Lower lobe of right lung (tissue), 2 donors: ENCODE measurements at regions not wholly inside any gene's neighbourhood (a gene's known extent, or its start where the extent isn't known, plus 50 kb on each side); places are given as distances from the start of the nearest gene placed in this dataset.

Source experiments
- ATAC-seq, 2 donors: fragments of 200-7000 bp; cut with Tn5 transposase; one replicate each; pipeline ENCODE4 v1.9.1; 2020 to 2022; ENCODE audit warnings: mild to moderate bottlenecking in 2 of 2, moderate library complexity in 2 of 2
- DNase-seq: peaks from one replicate; pipeline ENCODE4 v3.0.0-alpha.2; 2020
- H3K27ac ChIP-seq: fragments of 200-600 bp; one replicate; pipeline ENCODE4 v1.8.0; 2022
- H3K27me3 ChIP-seq: fragments of 200-600 bp; one replicate; pipeline ENCODE4 v1.8.0; 2022; ENCODE audit warnings: low read depth
- H3K36me3 ChIP-seq: fragments of 200-600 bp; one replicate; pipeline ENCODE4 v1.8.0; 2022; ENCODE audit warnings: mild to moderate bottlenecking
- H3K4me1 ChIP-seq: fragments of 200-600 bp; one replicate; pipeline ENCODE4 v1.8.0; 2022
- H3K4me3 ChIP-seq: fragments of 200-600 bp; one replicate; pipeline ENCODE4 v1.8.0; 2022; ENCODE audit warnings: mild to moderate bottlenecking
- H3K9me3 ChIP-seq: fragments of 200-600 bp; one replicate; pipeline ENCODE4 v1.8.0; 2022
- CTCF ChIP-seq: fragments of 200-600 bp; IDR thresholded peaks from one replicate; pipeline ENCODE4 v1.8.0; 2022; ENCODE audit warnings: antibody characterized with exemption, mild to moderate bottlenecking
- intact Hi-C: fragments of 100-400 bp; cut with DNase I; formaldehyde crosslinking; loops from one replicate; pipeline ENCODE4 v1.11.0; 2022
- donor health status: DM: no; HTN: yes; CAD: no; lungs with severe emphysema.

GRCh38 chr14:104469591-104469990 lies 110.0 kb upstream of the C14orf180 start:
- ATAC-seq = no peak
- peaks cover 16% of the 10 kb centered on the region for H3K27me3 ChIP-seq
- intact Hi-C loops = no loop called here

DNA sequence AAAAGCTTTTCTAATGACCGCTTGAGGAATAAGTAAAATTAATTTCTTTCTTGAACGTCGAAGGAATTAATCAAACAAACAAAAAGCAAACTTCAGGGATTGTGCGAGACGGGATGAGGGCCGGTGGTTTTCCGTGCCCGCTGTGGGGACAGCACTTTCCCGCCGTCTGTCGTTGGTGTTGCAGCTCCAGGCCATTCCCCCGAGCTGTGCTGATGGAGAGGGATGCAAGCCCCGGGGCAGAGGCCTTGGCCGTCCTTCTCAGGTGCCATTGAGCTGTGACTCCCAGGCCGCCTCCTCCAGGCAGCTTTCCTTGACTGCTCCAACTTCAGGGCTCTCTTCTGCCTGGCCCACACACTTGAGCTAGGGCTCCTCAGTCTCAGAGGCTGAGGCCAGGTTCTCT lies 109.0 kb upstream of the C14orf180 start:
- no peak for ATAC-seq
- intact Hi-C loops = no loop called here
- peak; percentile 28 for DNase-seq
- Histone ChIP-seq H3K27me3 (peaks cover 15% of the 10 kb centered on the region), H3K36me3 (no peaks in the 10 kb centered on the region), H3K4me1 (no peaks in the 10 kb centered on the region), H3K27ac (no peak overlapping the region), H3K4me3 (no peak overlapping the region), H3K9me3 (no peaks in the 10 kb centered on the region)
- no peak for TF ChIP-seq CTCF

More at GRCh38 chr14:104469591-104469990, 110.0 kb upstream of the C14orf180 start:
- no peaks in the 10 kb centered on the region for H3K9me3 ChIP-seq
- H3K27ac ChIP-seq = no peak overlapping the region
- no peak for TF ChIP-seq CTCF
- H3K4me3 ChIP-seq = no peak overlapping the region
- H3K36me3 ChIP-seq = no peaks in the 10 kb centered on the region
- no peaks in the 10 kb centered on the region for H3K4me1 ChIP-seq
- no peak for DNase-seq

GRCh38 chr14:104471114-104471513 lies 108.5 kb upstream of the C14orf180 start:
- Histone ChIP-seq H3K36me3 (no peaks in the 10 kb centered on the region), H3K4me1 (no peaks in the 10 kb centered on the region), H3K27ac (no peak overlapping the region), H3K27me3 (peaks cover 17% of the 10 kb centered on the region), H3K9me3 (no peaks in the 10 kb centered on the region), H3K4me3 (no peak overlapping the region)
- TF ChIP-seq CTCF = no peak
- intact Hi-C loops = no loop called here
- ATAC-seq (no peak), DNase-seq (no peak)

DNA sequence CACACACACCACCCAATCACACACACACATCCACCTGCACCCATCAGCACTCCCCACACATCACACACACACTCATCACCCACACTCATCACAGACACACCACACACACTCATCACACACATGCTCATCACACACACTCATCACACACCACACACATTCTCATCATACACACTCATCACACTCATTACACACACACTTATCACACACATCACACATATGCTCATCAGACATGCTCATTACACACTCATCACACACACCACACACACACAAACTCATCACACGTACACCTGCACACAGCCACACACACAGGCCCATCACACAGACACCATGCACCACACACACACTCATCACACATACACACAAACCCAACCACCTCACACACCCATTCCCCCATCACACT lies 107.5 kb upstream of the C14orf180 start:
- Histone ChIP-seq H3K9me3 (no peaks in the 10 kb centered on the region), H3K27me3 (peaks cover 17% of the 10 kb centered on the region), H3K4me3 (no peak overlapping the region), H3K36me3 (no peaks in the 10 kb centered on the region), H3K27ac (no peak overlapping the region), H3K4me1 (no peaks in the 10 kb centered on the region)
- no peak for ATAC-seq
- DNase-seq = no peak
- no peak for TF ChIP-seq CTCF
- intact Hi-C loops = no loop called here

DNA sequence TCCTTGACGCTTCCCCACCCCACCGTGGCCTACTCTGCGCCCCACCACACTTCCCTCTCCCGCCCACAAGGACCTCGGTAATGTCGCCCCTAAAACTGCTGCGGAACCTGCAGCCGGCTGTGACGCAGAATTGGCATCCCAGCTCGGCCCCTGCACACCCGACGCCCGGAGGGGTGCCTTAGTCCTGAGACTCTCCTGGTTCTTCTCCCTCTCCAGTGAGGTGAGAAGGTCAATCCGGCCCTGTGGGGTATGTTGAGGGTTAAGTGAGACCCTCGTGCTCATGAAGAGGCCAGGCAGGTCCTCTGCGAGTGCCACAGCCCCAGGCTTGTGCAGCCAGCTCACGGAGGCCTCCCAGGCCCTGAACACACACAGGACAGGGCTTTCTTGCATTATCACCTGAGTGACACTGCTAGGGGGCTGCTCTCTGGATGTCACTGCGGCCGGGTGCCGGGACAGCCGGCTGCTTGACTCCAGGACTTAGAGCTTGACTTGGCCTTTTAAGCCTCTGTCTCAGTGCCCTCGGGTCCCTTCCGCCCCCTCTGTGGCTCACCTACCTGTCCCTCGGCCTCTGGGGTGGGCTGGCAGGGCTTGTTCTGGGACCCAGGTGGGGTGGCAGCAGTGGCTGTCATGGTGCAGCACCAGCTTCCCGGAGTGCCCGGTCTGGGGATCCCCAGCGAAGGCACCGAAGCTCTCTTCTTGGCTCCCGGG lies 106.9 kb upstream of the C14orf180 start:
- Histone ChIP-seq H3K27me3 (peaks cover 17% of the 10 kb centered on the region), H3K4me3 (no peak overlapping the region), H3K4me1 (no peaks in the 10 kb centered on the region), H3K36me3 (no peaks in the 10 kb centered on the region), H3K9me3 (no peaks in the 10 kb centered on the region), H3K27ac (no peak overlapping the region)
- no peak for TF ChIP-seq CTCF
- no peak for ATAC-seq
- intact Hi-C loops = no loop called here
- no peak for DNase-seq
